GM19328 (cell line): ENCODE measurements at regions not wholly inside any gene's neighbourhood (a gene's known extent, or its start where the extent isn't known, plus 50 kb on each side); places are given as distances from the start of the nearest gene placed in this dataset.
"Not testable (repeated sequence)": the region's sequence is repeated elsewhere in the genome, so short reads cannot be mapped to it uniquely, and the experiment has no call there.

ENCODE experiments used
- ATAC-seq: cut with Tn5 transposase; IDR thresholded peaks from one replicate; pipeline ENCODE4 v1.9.1; 2021; ENCODE audit warnings: mild to moderate bottlenecking, moderate library complexity; ENCODE audit not compliant: unreplicated experiment

DNA sequence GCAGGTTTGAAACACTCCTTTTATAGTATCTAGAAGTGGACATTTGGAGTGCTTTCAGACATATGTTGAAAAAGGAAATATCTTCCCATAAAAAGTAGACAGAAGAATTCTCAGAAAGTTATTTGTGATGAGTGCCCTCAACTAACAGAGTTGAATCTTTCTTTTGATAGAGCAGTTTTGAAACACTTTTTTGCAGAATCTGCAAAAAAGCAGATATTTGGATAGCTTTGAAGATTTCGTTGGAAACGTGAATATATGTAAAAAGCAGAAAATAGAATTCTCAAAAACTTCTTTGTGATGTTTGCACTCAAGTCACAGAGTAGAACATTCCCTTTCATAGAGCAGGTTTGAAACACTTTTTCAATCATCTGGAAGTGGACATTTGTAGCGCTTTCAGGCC lies 676.4 kb upstream of the ZNF337 start:
- not testable (repeated sequence) for ATAC-seq

DNA sequence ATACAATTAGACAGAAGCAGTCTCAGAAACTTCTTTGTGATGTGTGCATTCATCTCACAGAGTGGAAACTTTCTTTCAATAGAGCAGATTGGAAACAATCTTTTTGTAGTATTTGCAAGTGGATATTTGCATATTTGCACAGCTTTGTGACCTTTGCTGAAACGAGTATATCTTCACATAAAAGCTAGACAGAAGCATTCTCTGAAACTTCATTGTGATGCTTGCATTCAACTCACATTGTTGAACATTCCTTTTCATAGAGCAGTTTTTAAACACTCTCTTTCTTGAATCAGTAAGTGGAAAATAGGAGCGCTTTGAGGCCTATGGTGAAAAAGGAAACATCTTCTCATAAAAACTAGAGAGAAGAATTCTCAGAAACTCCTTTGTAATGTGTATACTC lies 657.9 kb upstream of the ZNF337 start:
- no peak for ATAC-seq

DNA sequence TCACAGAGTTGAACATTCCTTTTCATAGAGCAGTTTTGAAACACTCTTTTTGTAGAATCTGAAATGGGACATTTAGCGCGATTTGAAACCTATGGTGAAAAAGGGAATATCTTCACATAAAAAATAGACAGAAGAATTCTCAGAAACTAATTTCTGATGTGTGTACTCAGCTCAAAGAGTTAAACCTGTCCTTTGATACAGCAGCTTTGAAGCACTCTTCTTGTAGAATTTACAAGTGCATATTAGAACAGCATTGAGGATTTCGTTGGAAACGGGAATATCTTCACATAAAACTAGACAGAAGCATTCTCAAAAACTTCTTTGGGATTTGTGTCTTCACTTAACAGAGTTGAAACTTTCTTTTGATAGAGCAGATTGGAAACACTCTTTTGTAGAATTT lies 650.7 kb upstream of the ZNF337 start:
- no peak for ATAC-seq

DNA sequence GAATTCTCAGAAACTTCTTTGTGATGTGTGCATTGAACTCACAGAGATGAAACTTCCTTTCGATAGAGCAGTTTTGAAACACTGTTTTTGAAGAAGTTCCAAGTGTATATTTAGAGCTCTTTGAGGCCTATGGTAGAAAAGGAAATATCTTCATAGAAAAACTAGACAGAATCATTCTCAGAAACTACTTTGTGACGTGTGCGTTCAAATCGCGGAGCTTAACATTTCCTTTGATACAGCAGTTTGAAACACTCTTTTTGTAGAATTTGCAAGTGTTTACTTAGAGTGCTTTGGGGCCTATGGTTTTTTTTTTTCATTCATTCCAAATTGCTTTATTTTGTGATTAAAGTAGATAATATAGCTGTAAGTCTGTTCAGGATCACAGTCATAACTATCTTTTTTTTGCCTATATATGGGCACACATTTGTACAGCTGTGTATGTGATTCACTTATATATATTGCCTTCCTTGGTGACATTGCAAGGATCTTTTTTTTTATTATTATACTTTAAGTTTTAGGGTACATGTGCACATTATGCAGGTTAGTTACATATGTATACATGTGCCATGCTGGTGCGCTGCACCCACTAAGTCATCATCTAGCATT lies 643.9 kb upstream of the ZNF337 start:
- ATAC-seq, result not testable (repeated sequence)

DNA sequence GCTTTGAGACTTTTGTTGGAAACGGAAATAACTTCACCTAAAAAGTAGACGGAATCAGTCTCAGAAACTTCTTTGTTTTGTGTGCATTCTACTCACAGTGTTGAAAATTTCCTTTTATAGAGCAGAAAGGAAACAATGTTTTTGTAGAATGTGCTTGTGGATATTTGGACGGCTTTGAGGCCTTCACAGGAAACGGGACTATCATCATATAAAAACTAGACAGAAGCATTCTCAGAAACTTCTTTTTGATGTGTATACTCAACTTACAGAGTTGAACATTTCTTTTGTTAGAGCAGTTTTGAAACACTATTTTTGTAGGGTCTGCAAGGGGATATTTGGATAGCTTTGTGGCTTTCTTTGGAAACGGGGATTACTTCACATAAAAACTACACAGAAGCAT lies 627.5 kb upstream of the ZNF337 start:
- no peak for ATAC-seq

DNA sequence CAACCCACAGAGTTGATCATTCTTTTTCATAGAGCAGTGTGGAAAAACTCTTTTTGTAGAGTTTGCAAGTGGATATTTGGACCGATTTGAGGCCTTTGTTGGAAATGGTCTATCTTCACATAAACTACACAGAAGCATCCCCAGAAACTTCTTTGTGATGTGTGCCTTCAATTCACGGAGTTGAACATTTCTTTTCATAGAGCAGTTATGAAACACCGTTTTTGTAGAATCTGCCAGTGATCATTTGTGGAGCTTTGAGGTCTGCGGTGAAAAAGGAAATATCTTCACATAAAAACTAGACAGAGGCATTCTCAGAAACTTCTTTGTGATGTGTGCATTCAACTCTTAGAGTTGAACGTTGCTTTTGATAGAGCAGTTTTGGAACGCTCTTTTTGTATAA lies 618.4 kb upstream of the ZNF337 start:
- ATAC-seq, result no peak

DNA sequence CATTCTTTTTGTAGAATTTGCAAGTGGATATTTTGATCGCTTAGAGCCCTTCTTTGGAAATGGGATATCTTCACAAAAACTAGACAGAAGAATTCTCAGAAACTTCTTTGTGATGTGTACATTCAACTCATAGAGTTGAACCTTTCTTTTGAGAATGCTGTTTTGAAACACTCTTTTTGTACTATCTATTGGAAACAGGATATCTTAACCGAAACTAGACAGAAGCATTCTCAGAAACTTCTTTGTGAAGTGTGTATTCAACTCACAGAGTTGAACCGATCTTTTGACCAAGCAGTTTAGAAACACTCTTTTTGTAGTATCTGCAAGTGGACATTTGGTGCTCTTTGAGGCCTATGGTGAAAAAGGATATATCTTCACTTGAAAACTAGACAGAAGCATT lies 613.1 kb upstream of the ZNF337 start:
- ATAC-seq, result not testable (repeated sequence)

DNA sequence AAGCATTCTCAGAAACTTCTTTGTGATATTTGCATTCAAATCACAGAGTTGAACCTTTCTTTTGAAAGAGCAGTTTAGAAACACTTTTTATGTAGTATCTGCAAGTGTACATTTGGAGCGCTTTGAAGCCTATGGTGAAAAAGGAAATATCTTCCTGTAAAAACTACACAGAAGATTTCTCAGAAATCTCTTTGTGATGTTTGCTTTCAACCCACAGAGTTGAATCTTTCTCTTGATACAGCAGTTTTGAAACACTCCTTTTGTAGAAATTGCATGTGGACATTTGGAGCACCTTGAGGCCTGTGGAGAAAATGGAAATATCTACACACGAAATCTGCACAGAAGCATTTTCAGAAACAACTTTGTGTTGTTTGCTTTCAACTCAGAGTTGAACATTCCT lies 612.3 kb upstream of the ZNF337 start:
- no peak for ATAC-seq

DNA sequence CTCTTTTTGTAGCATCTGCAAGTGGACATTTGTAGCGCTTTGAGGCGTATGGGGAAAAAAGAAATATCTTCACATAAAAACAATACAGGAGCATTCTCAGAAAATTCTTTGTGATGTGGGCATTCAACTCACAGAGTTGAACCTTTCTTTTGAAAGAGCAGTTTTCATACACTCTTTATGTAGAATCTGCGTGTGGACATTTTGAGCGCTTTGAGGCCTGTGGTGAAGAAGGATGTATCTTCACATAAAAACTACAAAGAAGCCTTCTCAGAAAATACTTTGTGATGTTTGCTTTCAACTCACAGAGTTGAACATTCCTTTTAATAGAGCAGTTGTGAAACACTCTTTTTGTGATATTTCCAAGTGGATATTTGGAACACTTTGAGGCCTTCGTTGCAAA lies 598.4 kb upstream of the ZNF337 start:
- no peak for ATAC-seq

DNA sequence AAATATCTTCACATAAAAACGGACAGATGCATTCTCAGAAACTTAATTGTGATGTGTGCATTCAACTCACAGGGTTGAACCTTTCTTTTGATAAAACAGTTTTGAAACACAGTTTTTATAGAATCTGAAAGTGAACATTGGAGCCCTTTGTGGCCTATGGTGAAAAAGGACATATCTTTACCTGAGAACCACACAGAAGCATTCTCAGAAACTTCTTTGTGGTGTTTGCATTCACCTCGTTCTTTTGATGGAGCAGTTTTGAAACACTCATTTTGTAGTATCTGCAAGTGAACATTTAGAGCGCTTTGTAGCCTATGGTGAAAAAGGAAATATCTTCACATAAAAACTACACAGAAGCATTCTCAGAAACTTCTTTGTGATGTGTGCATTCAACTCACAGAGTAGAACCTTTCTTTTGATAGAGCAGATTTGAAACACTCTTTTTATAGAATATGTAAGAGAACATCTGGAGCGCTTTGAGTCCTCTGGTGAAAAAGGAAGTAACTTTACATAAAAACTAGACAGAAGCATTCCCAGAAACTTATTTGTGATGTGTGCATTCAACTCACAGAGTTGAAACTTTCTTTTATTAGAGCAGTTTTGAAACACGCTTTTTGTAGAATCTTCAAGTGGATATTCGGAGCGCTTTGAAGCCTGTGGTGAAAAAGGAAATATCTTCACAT lies 591.9 kb upstream of the ZNF337 start:
- ATAC-seq, result not testable (repeated sequence)

DNA sequence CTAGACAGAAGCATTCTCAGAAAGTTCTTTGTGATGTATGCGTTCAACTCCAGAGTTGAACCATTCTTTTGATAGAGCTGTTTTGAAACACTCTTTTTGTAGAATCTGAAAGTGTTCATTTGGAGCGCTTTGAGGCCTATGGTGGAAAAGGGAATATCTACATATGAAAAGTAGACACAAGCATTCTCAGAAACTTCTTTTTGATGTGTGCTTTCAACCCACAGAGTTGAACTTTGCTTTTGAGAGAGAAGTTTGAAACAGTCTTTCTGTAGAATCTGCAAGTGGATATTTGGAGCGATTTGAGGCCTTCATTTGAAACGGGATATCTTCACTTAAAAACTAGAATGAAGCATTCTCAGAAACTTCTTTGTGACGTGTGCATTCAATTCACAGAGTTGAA lies 582.6 kb upstream of the ZNF337 start:
- no peak for ATAC-seq

DNA sequence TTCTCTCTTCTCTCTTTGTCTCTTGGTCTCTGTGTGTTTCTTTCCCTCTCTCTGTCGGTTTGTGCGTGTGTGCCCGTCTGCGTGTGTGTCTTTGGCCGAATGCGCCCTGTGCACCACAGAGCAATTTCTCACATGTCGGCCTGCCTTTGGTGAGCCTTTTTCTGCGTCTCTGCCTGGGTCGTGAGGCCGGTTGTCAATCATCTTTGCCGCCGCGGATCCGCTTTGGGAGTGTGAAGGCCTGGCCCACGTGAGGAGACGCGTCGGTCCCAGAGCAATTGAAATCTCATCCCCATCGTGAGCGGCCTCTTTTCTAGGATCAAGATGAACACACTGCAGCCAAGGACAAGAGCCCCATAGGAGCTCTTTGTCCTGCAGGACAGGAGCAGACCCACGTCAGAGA lies 580.7 kb upstream of the ZNF337 start:
- no peak for ATAC-seq

DNA sequence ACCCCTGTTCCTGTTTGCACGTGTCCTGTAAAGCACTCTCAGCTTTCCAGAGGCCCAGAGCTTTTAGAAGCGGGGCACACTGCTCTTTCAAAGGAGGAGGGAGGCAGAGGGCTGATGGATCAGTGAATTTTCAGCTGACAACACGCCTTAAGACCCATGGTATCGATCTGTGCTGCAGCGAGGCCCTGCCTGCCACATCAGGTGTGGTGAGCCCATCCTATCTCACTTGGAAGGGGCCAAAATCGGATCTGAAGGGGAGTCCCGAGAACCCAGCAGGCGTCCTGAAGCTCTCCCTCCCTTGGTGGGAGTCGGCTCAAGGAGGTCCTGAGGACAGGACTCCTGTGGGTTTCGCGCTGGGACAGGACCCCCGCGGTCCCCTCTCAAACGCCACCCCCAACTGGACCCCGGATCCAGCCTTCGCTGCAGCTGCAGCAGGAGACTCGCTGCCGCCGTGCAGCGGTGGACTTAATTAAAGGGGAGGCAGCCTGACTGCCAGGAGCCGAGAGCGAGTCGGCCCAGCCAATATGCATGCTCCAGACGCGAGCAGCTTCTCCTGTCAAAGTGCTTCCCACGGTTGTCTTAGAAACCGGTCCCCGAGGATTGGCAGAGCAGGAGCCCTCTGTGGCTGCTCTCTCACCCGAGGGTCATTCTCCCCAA lies 580.0 kb upstream of the ZNF337 start:
- no peak for ATAC-seq

DNA sequence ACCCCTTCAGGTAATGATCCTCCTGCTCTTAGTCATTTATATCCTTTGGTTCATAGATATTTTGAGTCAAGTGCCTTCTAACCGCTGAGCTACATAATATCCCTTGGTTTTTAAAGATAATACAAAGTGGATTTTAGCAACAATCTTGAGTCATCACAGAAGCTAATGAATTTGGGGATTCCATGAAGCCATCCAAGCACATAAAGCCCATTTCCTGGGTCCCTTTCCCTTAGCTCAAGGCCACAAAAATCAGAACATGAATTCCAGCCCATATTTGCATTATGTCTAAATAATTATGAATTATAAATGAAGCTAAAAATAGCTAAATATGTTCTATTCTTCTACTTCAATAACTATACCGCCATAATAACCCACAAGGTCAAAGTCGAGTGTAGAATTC lies 572.1 kb upstream of the ZNF337 start:
- ATAC-seq, result not testable (repeated sequence)

DNA sequence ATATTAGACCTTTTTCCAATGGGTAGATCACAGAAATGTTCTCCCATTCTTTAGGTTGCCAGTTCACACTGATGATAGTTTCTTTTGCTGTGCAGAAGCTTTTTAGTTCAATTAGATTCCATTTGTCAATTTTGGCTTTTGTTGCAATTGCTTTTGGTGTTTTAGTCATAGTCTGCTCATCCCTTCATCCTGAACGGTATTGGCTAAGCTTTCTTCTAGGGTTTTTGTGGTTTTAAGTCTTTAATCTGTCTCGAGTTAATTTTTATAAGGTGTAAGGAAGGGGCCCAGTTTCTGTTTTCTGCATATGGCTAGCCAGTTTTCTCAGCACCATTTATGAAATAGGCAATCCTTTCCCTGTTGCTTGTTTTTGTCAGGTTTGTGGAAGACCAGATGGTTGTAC lies 564.3 kb upstream of the ZNF337 start:
- not testable (repeated sequence) for ATAC-seq

DNA sequence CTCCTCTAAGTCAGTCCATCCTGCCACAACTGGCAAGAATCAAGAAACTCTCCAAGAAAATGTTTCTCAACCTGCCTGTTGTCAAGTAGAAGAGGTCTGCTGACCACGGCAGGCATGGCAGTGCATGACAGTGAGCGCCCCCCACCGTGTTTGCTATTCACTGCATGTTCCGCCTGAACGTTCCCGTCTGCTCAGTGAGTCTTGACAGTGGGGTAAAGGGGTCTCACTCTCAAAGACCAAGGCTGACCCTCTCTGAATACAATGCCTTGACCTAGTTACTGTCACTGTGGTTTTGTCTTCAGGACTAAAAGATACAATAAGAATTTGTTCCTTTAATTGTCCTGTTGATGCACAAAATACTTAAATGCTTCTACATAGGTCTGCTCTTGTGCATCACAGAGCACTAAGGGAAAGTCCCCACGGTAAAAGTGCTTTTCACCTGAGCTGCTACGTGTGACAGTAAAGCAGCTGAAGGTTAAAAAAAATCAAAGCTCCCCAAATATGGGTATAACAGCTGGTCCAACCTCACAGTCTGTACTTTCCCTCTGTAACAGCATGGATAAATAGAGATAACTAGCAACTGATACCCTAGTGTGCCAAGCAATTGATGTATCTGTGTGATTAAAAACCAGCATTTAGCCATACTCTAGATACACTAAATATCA lies 555.8 kb upstream of the ZNF337 start:
- ATAC-seq, result not testable (repeated sequence)

DNA sequence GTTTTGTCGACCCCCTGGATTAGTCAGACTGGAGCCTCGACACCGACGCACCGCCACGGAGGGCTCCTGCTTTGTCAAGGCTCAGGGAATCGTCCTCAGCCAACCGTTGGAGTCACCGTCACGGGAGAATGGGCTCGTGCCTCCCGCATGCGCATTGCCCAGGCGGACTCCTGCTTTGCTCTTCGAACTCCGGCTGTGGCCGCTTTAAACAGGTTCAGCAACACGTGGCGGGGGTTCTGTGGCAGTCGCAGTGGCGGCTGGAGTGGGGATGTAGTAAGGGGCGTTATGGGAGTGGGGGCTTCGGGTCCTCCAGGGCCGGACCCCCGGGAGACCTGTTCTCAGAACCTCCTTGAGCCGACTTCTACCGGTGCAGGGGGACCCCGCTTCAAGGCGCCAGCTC lies 554.7 kb upstream of the ZNF337 start:
- ATAC-seq, result not testable (repeated sequence)

DNA sequence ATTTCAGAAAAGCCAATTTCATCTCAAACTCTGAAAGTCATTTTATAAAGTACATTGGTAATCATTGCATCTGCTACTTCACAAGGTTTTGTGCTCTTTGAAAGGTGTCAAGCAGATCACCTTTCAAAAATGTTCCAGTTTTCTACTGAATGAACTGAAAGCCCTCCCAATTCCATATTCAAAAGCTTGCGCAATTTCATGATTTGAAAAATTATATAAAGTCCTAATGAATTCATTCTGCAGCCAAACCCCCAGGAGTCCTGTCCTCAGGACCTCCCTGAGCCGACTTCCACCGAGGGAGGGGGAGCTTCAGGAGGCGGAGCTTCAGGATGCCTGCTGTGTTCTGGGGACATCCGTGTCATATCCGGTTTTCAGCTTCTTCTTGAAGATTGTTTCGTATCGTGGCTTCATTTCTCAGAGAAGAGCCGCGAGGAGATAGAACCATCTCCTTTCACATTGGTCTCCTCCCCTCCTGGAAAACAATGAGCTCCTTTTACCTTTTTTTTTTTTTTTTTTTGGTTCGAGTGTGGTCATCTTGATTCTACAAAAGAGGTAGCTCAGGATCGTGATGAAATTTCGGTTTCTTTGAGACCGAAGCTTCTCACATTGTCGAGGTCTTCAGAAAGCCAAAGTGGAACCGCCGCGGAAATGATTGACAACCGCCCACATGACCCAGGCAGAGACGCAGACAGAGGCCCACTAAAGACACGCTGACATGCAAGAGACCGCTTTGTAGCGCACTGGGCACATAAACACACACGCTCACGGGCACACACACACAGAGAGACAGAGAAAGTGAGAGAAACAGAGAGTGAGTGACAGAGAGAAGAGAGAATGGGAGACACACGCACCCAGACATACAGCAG lies 553.8 kb upstream of the ZNF337 start:
- not testable (repeated sequence) for ATAC-seq

DNA sequence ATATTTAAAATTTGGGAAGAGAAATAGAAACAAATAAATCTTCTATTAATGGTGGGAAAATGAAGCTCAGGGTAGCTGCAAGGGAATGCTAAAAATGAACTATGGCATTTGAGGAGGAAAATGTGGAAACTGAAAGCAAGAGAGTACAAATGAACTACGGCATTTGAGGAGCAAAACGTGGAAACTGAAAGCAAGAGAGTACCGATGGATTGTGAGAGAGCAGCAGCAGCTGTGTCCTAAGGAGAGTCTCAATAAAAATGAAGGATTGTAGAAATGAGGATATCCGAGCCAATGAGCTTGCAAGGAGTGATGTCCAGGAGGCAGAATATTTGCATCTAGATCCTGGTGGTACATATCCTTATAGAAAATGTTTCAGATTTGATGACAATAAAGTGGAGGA lies 547.1 kb upstream of the ZNF337 start:
- no peak for ATAC-seq

DNA sequence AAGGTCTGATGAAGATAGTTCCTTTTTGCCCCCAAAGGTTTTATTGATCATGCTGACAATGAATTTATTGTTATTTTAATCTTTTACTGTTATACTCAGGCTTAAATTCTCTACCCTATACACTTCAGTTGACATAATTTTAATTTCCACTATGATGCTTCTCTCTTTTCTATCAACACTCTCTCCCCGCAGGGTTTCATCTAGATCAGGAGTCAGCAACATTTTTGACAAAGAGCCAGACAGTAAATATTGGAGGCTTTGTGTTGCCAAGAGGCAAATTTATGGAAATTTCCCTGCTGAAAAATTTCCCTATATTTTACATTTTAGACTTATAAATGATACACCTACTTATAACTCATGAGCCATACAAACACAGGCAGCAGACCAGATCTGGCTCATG lies 524.0 kb upstream of the ZNF337 start:
- ATAC-seq, result not testable (repeated sequence)

DNA sequence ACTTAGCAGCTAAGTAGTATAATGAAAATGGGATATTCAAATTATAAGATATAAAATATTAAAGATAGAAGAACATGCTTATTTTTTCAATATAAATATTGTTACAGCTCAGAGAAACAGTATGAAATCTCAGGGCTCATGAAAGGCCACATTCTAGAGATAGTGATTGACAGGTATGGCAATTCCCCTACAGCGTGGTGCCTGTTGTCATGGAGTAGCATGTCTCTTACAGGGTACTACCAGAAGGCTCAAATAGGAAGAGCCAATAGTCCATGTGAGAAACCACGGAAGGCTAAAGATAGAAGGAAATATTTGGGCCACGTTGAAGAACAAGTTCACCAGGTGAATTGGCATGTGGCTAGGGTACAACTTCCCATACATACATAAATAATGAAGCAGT lies 522.9 kb upstream of the ZNF337 start:
- not testable (repeated sequence) for ATAC-seq
